ACC112 (cell line): ENCODE measurements at regions not wholly inside any gene's neighbourhood (a gene's known extent, or its start where the extent isn't known, plus 50 kb on each side); places are given as distances from the start of the nearest gene placed in this dataset.
"Not testable (repeated sequence)": the region's sequence is repeated elsewhere in the genome, so short reads cannot be mapped to it uniquely, and the experiment has no call there.

Source experiments
- H2AFZ ChIP-seq: fragments of 200-600 bp; sonication (generic); one replicate; pipeline ENCODE4 v1.6.0; 2017; ENCODE audit warnings: antibody characterized with exemption, low read length; ENCODE audit not compliant: unreplicated experiment
- H3K27ac ChIP-seq: fragments of 200-600 bp; sonication (generic); 2 replicates; pipeline ENCODE4 v1.5.1; 2014; ENCODE audit warnings: low read depth, mild to moderate bottlenecking, antibody characterized with exemption, low read length, moderate library complexity
- H3K27me3 ChIP-seq: fragments of 200-600 bp; sonication (generic); 2 replicates; pipeline ENCODE4 v1.6.1; 2014; ENCODE audit warnings: mild to moderate bottlenecking, antibody characterized with exemption, low read length, moderate library complexity, mixed read lengths; ENCODE audit not compliant: insufficient read depth
- H3K36me3 ChIP-seq: fragments of 200-600 bp; sonication (generic); 2 replicates; pipeline ENCODE4 v1.6.1; 2016; ENCODE audit warnings: mild to moderate bottlenecking, antibody characterized with exemption, low read length, moderate library complexity, mixed read lengths; ENCODE audit not compliant: insufficient read depth
- H3K4me1 ChIP-seq: fragments of 200-600 bp; sonication (generic); one replicate; pipeline ENCODE4 v1.6.1; 2016; ENCODE audit warnings: low read length, mixed read lengths; ENCODE audit not compliant: insufficient read depth, unreplicated experiment, control insufficient read depth
- H3K4me3 ChIP-seq: fragments of 200-600 bp; sonication (generic); 2 replicates; pipeline ENCODE4 v1.5.1; 2014; ENCODE audit warnings: mild to moderate bottlenecking, low read depth, low read length
- H3K79me2 ChIP-seq: fragments of 200-600 bp; sonication (generic); one replicate; pipeline ENCODE4 v1.6.0; 2016; ENCODE audit warnings: low read length; ENCODE audit not compliant: control insufficient read depth, unreplicated experiment, insufficient read depth

DNA sequence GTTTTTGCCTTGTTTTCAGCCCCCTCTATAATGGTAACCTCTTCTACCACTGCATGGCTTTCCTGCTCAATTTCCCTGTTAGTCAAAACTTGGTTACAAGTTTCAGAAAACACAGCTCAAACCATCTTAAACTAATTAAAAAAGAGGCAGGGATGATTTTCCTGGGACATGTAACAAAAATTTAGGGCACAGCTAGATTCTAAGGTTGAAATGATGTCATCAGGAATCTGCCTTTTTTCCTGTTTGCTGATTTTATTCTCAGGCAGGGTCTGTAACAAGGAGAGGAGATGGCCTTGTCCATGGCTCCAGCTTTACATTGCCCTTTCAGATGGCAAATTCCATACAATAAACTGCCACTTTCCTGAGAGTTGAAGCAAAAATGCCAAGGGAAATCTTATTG lies 157.9 kb upstream of the CREB1 start:
- Histone ChIP-seq H3K4me1 (no peaks in the 10 kb centered on the region), H3K4me3 (no peak overlapping the region), H3K27me3 (no peaks in the 10 kb centered on the region), H3K27ac (no peak overlapping the region), H3K36me3 (no peaks in the 10 kb centered on the region), H2AFZ (no peak overlapping the region), H3K79me2 (no peaks in the 10 kb centered on the region)

DNA sequence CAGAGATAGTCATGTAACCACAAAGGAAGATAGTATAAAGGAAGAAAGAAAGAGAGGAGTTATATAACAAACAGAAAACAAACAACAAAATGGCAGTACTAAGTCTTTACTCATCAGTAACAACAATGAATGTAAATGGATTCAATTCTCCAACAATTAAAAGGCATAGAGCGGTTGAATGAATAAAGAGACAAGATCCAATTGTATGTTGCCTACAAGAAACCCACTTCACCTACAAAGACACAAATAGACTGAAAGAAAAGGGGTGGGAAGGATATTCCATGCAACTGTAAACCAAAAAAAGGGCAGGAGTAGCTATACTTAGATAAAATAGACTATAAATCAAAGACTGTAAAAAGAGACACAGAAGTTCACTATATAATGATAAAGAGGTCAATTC lies 157.3 kb upstream of the CREB1 start:
- Histone ChIP-seq H3K79me2 (no peaks in the 10 kb centered on the region), H3K27me3 (no peaks in the 10 kb centered on the region), H3K27ac (no peak overlapping the region), H3K36me3 (no peaks in the 10 kb centered on the region), H3K4me1 (no peaks in the 10 kb centered on the region), H2AFZ (no peak overlapping the region), H3K4me3 (no peak overlapping the region)

DNA sequence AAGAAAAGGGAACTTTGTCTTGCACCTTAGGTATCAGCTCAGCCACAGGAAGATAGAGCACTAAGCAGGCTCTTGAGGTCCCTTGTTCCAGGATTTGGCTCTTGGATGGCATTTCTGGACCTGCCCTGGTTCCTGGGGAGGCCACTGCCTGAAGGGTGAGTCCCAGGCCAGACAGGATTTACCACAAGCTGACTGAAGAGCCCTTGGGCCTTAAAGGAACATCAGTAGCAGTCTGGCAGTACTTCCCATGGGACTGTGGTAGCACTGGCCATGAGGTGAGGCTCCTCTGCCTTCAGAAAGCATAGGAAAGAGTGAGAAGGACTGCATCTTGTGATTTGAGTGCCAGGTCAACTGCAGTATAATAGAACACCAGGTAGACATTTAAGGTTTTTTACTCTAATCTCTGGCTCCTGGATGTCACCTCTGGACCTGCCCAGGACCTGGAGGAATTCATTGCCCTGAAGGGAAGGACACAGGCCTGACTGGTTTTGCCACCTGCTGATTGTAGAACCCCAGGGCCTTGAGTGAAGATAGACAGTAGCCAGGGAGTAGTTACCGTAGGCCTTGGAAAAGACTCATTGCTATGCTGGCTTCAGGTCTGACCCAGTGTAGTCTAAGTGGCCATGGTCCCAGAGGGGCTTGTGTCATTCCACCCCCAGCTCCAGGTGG lies 154.4 kb upstream of the CREB1 start:
- Histone ChIP-seq H3K36me3 (no peaks in the 10 kb centered on the region), H3K27ac (no peak overlapping the region), H3K4me3 (no peak overlapping the region), H3K27me3 (no peaks in the 10 kb centered on the region), H3K4me1 (no peaks in the 10 kb centered on the region), H3K79me2 (no peaks in the 10 kb centered on the region), H2AFZ (no peak overlapping the region)

DNA sequence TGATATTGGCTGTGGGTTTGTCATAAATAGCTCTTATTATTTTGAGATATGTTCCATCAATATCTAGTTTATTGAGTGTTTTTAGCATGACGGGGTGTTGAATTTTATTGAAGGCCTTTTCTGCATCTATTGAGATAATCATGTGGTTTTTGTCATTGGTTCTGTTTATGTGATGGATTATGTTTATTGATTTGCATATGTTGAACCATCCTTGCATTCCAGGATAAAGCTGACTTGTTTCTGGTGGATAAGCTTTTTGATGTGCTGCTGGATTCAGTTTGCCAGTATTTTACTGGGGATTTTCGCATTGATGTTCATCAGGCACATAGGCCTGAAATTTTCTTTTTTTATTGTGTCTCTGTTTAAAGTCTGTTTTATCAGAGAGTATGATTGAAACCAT lies 151.1 kb upstream of the CREB1 start:
- not testable (repeated sequence) for H3K4me1 ChIP-seq, H3K79me2 ChIP-seq, H3K4me3 ChIP-seq, H3K27me3 ChIP-seq, H3K36me3 ChIP-seq, H3K27ac ChIP-seq, H2AFZ ChIP-seq

DNA sequence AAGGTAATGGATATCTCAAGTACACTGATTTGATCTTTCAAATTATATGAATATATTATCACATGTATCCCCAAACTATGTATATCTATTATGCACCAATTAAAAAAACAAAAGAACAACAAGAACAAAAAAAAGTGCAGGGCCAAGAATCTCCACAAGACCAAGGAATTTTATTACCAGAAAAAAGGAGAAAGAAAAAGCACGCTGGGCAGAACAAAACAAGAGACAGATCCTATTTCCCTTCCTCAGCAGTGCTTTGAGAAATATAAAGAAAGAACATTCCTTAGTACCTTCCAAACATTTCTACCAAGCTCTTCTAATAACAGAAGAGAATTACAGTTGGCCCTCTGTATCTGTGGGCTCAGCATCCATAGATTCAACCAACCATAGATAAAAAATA lies 144.7 kb upstream of the CREB1 start:
- H3K27me3 ChIP-seq: no peaks in the 10 kb centered on the region
- no peak overlapping the region for H2AFZ ChIP-seq
- peaks cover 6% of the 10 kb centered on the region for H3K36me3 ChIP-seq
- no peaks in the 10 kb centered on the region for H3K79me2 ChIP-seq
- no peak overlapping the region for H3K27ac ChIP-seq
- peaks cover 4% of the 10 kb centered on the region for H3K4me1 ChIP-seq
- H3K4me3 ChIP-seq: no peak overlapping the region

DNA sequence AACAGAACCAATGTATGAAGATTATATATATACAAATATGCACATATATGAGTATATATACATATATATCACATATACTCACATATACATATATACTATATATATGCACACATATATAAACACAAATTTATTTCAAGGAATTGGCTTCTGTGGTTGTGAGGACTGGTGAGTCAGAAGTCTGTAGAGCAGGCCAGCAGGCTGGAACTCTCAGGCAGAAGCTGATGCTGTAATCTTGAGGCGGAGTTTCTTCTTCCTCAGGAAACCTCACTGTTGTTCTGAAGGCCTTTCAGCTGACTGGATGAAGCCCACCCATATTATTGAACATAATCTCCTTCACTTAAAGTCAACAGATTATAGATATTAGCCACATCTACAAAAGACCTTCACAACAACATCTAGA lies 143.9 kb upstream of the CREB1 start:
- Histone ChIP-seq H3K27me3 (no peaks in the 10 kb centered on the region), H3K4me1 (peaks cover 4% of the 10 kb centered on the region), H3K36me3 (peaks cover 6% of the 10 kb centered on the region), H2AFZ (no peak overlapping the region), H3K27ac (0 out of 2 replicates have a peak overlapping the region, but pooled peaks have one; percentile 13), H3K4me3 (no peak overlapping the region), H3K79me2 (no peaks in the 10 kb centered on the region)

DNA sequence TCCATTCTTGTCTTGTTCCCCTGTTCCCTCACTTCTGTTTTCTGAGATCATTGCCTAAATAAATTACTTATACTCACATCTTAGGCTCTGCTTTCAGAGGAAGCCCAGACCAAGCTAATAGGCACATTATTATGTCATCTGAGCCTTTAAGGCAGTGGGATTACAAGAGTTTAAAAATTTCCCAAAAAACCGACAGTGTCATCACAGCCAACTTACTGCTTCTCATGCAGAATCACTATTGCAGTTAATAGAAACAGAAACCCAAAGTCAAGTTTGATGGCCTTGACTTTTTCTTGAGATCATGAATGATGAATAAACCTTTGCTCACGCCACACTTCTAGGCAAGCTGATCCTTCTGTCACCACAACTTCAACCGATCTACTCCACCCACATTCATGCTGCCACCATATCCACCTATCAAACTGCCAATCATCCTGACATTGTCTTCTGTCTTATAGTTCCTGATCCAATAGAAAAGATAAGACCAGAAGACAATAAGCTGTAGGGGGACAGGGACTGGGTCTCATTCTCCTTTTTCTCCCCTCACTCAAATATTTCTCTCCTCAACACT lies 142.7 kb upstream of the CREB1 start:
- H3K4me1 ChIP-seq: peaks cover 4% of the 10 kb centered on the region
- no peak overlapping the region for H3K27ac ChIP-seq
- no peaks in the 10 kb centered on the region for H3K79me2 ChIP-seq
- H3K36me3 ChIP-seq: peaks cover 6% of the 10 kb centered on the region
- no peak overlapping the region for H2AFZ ChIP-seq
- H3K4me3 ChIP-seq: no peak overlapping the region
- H3K27me3 ChIP-seq: no peaks in the 10 kb centered on the region

DNA sequence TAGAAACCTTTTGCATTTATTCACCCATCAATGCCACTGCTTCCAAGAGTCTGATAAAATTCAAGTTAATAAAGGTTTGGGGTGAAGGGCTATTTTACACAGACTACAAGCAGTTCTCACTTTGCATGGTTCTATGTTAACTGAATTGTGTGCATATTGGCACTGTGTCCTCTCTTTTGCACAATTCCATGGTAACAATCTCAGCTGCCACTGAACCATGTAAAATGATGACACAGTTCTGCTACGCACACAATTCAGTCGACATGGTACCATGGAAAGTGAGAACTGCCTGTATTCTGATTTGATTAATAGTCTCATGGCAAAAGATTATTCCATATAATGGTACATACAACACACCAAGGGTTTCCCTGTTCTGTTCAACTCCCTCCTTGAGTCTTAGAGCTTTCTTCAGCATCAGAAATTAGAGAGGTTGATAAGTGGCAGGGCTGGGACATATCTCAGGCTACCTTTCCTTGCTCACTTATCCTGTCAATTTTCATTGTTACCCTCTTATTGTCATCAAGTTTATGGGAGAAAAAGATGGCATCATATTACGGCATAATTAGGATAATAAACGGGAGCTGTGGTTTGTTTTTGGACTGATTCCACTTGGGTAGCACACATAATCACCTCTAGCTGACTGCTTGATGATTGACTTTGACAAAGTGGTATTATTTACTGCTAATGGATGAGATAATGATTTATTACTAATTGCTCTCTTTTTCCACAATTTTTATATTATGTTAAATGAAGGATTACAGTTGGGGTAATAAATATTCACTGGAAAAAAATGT lies 139.3 kb upstream of the CREB1 start:
- no peak overlapping the region for H3K27ac ChIP-seq
- no peaks in the 10 kb centered on the region for H3K27me3 ChIP-seq
- 0 out of 2 replicates have a peak, but pooled peaks cover 3% of the 10 kb centered on the region for H3K36me3 ChIP-seq
- H3K4me1 ChIP-seq: peaks cover 24% of the 10 kb centered on the region
- no peak overlapping the region for H2AFZ ChIP-seq
- H3K4me3 ChIP-seq: no peak overlapping the region
- no peaks in the 10 kb centered on the region for H3K79me2 ChIP-seq

DNA sequence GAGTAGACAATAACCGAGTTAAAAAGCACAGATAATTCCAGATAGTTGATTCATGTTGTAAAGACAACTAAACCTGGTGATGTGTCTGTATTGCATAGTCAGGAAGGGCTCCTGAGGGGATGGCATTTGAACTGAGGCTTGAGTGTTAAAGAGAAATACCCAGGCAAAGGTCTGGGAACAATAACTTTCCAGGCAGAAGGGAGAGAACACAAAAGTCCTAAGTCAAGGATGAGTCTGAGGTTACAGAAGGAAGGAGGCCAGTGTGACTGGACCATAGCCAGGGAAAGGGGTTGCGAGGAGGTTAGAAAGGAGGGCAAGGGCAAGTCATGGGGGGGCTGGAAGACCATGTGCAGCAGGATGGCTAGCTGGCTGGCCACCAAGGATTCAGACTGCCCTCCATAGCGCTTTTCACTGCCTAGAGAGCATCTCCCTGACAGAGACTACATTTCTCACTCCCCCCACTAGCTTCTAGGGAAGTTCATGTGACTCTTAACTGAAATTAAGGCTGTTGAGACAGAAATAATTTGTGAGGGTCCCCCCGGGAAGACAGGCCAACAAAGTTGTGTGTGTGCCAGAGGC lies 135.5 kb upstream of the CREB1 start:
- H2AFZ ChIP-seq: peak overlapping the region; percentile 52
- no peaks in the 10 kb centered on the region for H3K27me3 ChIP-seq
- 0 out of 2 replicates have a peak overlapping the region, but pooled peaks have one; percentile 6 for H3K4me3 ChIP-seq
- 0 out of 2 replicates have a peak, but pooled peaks cover 7% of the 10 kb centered on the region for H3K36me3 ChIP-seq
- H3K79me2 ChIP-seq: no peaks in the 10 kb centered on the region
- H3K4me1 ChIP-seq: peaks cover 36% of the 10 kb centered on the region
- H3K27ac ChIP-seq: peak overlapping the region; percentile 99

DNA sequence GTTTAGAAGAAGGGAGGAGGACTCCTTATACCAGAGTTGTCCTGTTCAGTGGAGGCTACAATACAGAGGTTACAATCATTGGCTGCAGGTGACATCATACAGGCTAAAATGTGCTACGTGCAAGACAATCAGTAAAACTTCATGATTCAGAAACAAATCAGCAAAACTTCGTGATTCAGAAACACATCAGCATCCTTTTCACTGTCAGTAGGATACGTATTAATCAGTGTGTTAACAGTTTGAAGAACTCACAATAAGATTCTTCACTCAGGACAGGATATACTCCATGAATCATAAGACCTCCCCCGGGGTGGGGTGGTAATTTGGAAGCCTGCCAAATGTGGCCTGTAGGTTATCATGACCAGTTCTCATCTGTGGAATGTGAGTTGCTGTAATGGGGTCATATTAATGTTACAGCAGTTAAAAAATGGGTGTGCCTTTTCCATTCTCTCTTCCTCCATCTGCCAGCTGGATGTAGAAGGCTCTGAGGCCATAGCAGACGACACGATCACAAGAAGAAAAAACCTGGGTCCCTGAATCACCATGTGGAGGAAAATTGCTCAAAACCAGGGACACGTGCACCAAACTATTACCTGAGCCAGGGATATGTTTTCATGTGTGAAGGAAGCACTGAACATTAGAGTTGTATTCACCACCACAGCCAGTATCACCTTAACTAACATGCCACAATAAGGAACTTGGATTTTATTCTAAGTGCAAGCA lies 134.8 kb upstream of the CREB1 start:
- peak overlapping the region; percentile 99 for H3K27ac ChIP-seq
- H3K27me3 ChIP-seq: no peaks in the 10 kb centered on the region
- H2AFZ ChIP-seq: peak overlapping the region; percentile 52
- 0 out of 2 replicates have a peak, but pooled peaks cover 7% of the 10 kb centered on the region for H3K36me3 ChIP-seq
- peaks cover 36% of the 10 kb centered on the region for H3K4me1 ChIP-seq
- no peaks in the 10 kb centered on the region for H3K79me2 ChIP-seq
- H3K4me3 ChIP-seq: peak overlapping the region; percentile 25; the same call in 1 of the 2 replicates
